ENCODE measurements at regions not wholly inside any gene's neighbourhood (a gene's known extent, or its start where the extent isn't known, plus 50 kb on each side); places are given as distances from the start of the nearest gene placed in this dataset.

- TF ChIP-seq POLR2A (IDR thresholded peaks at IDR 0.05; ENCODE audit: low read depth), result no peak
- no peak for TF ChIP-seq CTCF (IDR thresholded peaks at IDR 0.05)
- no peak for TF ChIP-seq EP300 (IDR thresholded peaks at IDR 0.05)
- no peak for TF ChIP-seq POLR2AphosphoS5 (IDR thresholded peaks at IDR 0.05)
Observed at GRCh38 chr10:83760142-83760541, 379.2 kb upstream of the GHITM start.
